GM13977 (cell line): ENCODE measurements at regions not wholly inside any gene's neighbourhood (a gene's known extent, or its start where the extent isn't known, plus 50 kb on each side); places are given as distances from the start of the nearest gene placed in this dataset.

Source experiments
- DNase-seq: peaks from one replicate; pipeline ENCODE4 v3.0.0; 2012; ENCODE audit warnings: low spot score
- CTCF ChIP-seq: IDR thresholded peaks from 2 replicates; pipeline ENCODE4 v1.5.1; 2012; ENCODE audit warnings: mild to moderate bottlenecking, control low read depth; ENCODE audit not compliant: insufficient read depth; ENCODE audit errors: extremely low read depth, missing control alignments
- in situ Hi-C: fragments of 300-500 bp; cut with MboI; formaldehyde crosslinking; loops from one replicate; pipeline ENCODE4 v1.12.0; 2022; ENCODE audit warnings: low sequenced_read_pairs, low pct_unique_long_range_greater_than_20kb, mixed read lengths, inconsistent platforms; ENCODE audit not compliant: unreplicated experiment

GRCh38 chr2:236665572-236666118 lies 96.0 kb downstream of the ACKR3 start:
- TF ChIP-seq CTCF: no peak
- in situ Hi-C loops: no loop called here
- no peak for DNase-seq

GRCh38 chr2:236666646-236667204 lies 97.1 kb downstream of the ACKR3 start:
- DNase-seq: no peak
- in situ Hi-C loops: no loop called here

GRCh38 chr2:236667526-236667925 lies 97.9 kb downstream of the ACKR3 start:
- TF ChIP-seq CTCF: no peak
- in situ Hi-C loops: no loop called here
- DNase-seq: no peak

More at GRCh38 chr2:236666646-236667204, 97.1 kb downstream of the ACKR3 start:
- TF ChIP-seq CTCF: no peak

GRCh38 chr2:236668531-236668969 lies 98.9 kb downstream of the ACKR3 start:
- no peak for DNase-seq
- no peak for TF ChIP-seq CTCF
- in situ Hi-C loops: no loop called here

GRCh38 chr2:236670235-236670620 lies 100.6 kb downstream of the ACKR3 start:
- in situ Hi-C loops: no loop called here
- no peak for DNase-seq
- TF ChIP-seq CTCF: no peak

- no peak for DNase-seq
- in situ Hi-C loops: no loop called here
- TF ChIP-seq CTCF: no peak
Measured at GRCh38 chr2:236671896-236672562, 102.4 kb downstream of the ACKR3 start.
